WTC11 (cell line): ENCODE measurements at regions not wholly inside any gene's neighbourhood (a gene's known extent, or its start where the extent isn't known, plus 50 kb on each side); places are given as distances from the start of the nearest gene placed in this dataset.

Source experiments
- ATAC-seq: fragments of 200-7000 bp; cut with Tn5 transposase; 2 replicates; pipeline ENCODE4 v1.10.0; 2021; ENCODE audit warnings: mild to moderate bottlenecking, moderate library complexity
- CTCF ChIA-PET: fragments of 300-600 bp; sonication (Branson Sonifier 250); formaldehyde crosslinking; loops from one replicate; lab custom pipeline; 2021; ENCODE audit warnings: antibody characterized with exemption; lab: Charles Lee
- POLR2A ChIA-PET: fragments of 350-600 bp; sonication (Branson Sonifier 250); formaldehyde crosslinking; loops from one replicate; lab custom pipeline; 2021; ENCODE audit warnings: antibody characterized with exemption; lab: Charles Lee
- DNase-seq: peaks from one replicate; pipeline ENCODE4 v3.0.0; 2021; ENCODE audit warnings: low spot score
- H3K27ac Mint-ChIP-seq: 2 replicates; pipeline ENCODE4 v1.8.0; 2021; ENCODE audit warnings: mixed read lengths
- H3K27me3 Mint-ChIP-seq: 2 replicates; pipeline ENCODE4 v1.8.0; 2021; ENCODE audit warnings: low read depth, mild to moderate bottlenecking, moderate library complexity, mixed read lengths
- H3K36me3 Mint-ChIP-seq: 2 replicates; pipeline ENCODE4 v1.8.0; 2021; ENCODE audit warnings: mixed read lengths
- H3K4me1 Mint-ChIP-seq: 2 replicates; pipeline ENCODE4 v1.8.0; 2022; ENCODE audit warnings: mixed read lengths
- H3K4me3 Mint-ChIP-seq: 2 replicates; pipeline ENCODE4 v1.8.0; 2021; ENCODE audit warnings: mild to moderate bottlenecking, moderate library complexity, mixed read lengths
- H3K9me3 Mint-ChIP-seq: 2 replicates; pipeline ENCODE4 v1.8.0; 2021; ENCODE audit warnings: mixed read lengths
- AR ChIP-seq: fragments of 250-450 bp; sonication (Bioruptor Pico); IDR thresholded peaks from 2 replicates; pipeline ENCODE4 v1.9.0; 2021; ENCODE audit warnings: mild to moderate bottlenecking
- CREB1 ChIP-seq: sonication (generic); formaldehyde crosslinking; IDR thresholded peaks from 2 replicates; pipeline ENCODE4 v1.8.0; 2023; ENCODE audit warnings: mild to moderate bottlenecking, missing genetic modification reagents
- HMGA2 ChIP-seq: fragments of 250-450 bp; sonication (Bioruptor Pico); IDR thresholded peaks from 2 replicates; pipeline ENCODE4 v1.4.0; 2021; ENCODE audit warnings: mild to moderate bottlenecking, moderate library complexity
- JAZF1 ChIP-seq: fragments of 250-450 bp; sonication (Bioruptor Pico); IDR thresholded peaks from 2 replicates; pipeline ENCODE4 v1.9.0; 2021; ENCODE audit warnings: moderate library complexity, mild to moderate bottlenecking, inconsistent platforms
- KAT7 ChIP-seq: sonication (generic); formaldehyde crosslinking; IDR thresholded peaks from 2 replicates; pipeline ENCODE4 v1.8.1; 2023; ENCODE audit warnings: missing genetic modification reagents, mild to moderate bottlenecking, borderline replicate concordance
- NR2C2 ChIP-seq: sonication (generic); formaldehyde crosslinking; IDR thresholded peaks from 2 replicates; pipeline ENCODE4 v1.8.0; 2022; ENCODE audit warnings: mild to moderate bottlenecking, missing genetic modification reagents
- OVOL2 ChIP-seq: fragments of 250-450 bp; sonication (Bioruptor Pico); IDR thresholded peaks from 2 replicates; pipeline ENCODE4 v1.9.0; 2021; ENCODE audit warnings: mild to moderate bottlenecking, borderline replicate concordance
- SOX15 ChIP-seq: fragments of 250-450 bp; sonication (Bioruptor Pico); IDR thresholded peaks from 2 replicates; pipeline ENCODE4 v1.9.0; 2021; ENCODE audit warnings: mild to moderate bottlenecking
- STAT6 ChIP-seq: sonication (generic); formaldehyde crosslinking; conservative IDR thresholded peaks from 2 replicates; pipeline ENCODE4 v1.8.1; 2023; ENCODE audit warnings: mild to moderate bottlenecking, low read depth, missing genetic modification reagents, moderate library complexity
- TEAD4 ChIP-seq: sonication (generic); formaldehyde crosslinking; IDR thresholded peaks from 2 replicates; pipeline ENCODE4 v1.8.0; 2022; ENCODE audit warnings: mild to moderate bottlenecking, missing genetic modification reagents
- TP53 ChIP-seq: sonication (generic); formaldehyde crosslinking; IDR thresholded peaks from 2 replicates; pipeline ENCODE4 v1.8.1; 2023; ENCODE audit warnings: mild to moderate bottlenecking, missing genetic modification reagents
- ZBTB21 ChIP-seq: sonication (generic); formaldehyde crosslinking; IDR thresholded peaks from 2 replicates; pipeline ENCODE4 v1.8.1; 2023; ENCODE audit warnings: mild to moderate bottlenecking, missing genetic modification reagents, borderline replicate concordance
- ZNF219 ChIP-seq: sonication (generic); formaldehyde crosslinking; IDR thresholded peaks from 2 replicates; pipeline ENCODE4 v1.8.0; 2023; ENCODE audit warnings: missing genetic modification reagents, mild to moderate bottlenecking, borderline replicate concordance
- ZNF425 ChIP-seq: fragments of 250-450 bp; sonication (Bioruptor Pico); conservative IDR thresholded peaks from 2 replicates; pipeline ENCODE4 v1.9.0; 2021; ENCODE audit warnings: mild to moderate bottlenecking
- TF ChIP-seq, protein P1 (sequence below): fragments of 250-450 bp; sonication (Bioruptor Pico); IDR thresholded peaks from 2 replicates; pipeline ENCODE4 v1.9.0; 2021; ENCODE audit warnings: moderate library complexity, mild to moderate bottlenecking, inconsistent platforms, borderline replicate concordance
- TF ChIP-seq, protein P2 (sequence below): sonication (generic); formaldehyde crosslinking; IDR thresholded peaks from 2 replicates; pipeline ENCODE4 v1.8.0; 2023; ENCODE audit warnings: mild to moderate bottlenecking, missing genetic modification reagents

- H3K27me3 Mint-ChIP-seq = no peaks in the 10 kb centered on the region
- DNase-seq (no peak), ATAC-seq (no peak)
- no peak overlapping the region for H3K4me3 Mint-ChIP-seq
- CTCF ChIA-PET = no interaction called here
- TF ChIP-seq CREB1 (CRISPR knock-in tag) = no peak
- TF ChIP-seq TEAD4 (CRISPR knock-in tag) = no peak
- TF ChIP-seq TP53 (CRISPR knock-in tag) = no peak
- no peak for TF ChIP-seq HMGA2 (CRISPR knock-in tag)
- TF ChIP-seq OVOL2 (CRISPR knock-in tag) = no peak
- H3K27ac Mint-ChIP-seq = no peak overlapping the region
- H3K4me1 Mint-ChIP-seq = peaks cover 12% of the 10 kb centered on the region; the same call in 1 of the 2 replicates
- H3K36me3 Mint-ChIP-seq = peaks cover 16% of the 10 kb centered on the region
- POLR2A ChIA-PET = no interaction called here
- H3K9me3 Mint-ChIP-seq = peaks cover 68% of the 10 kb centered on the region
These were observed 255.7 kb upstream of the GRM7 start for GRCh38 chr3:6605227-6605626.

GRCh38 chr3:6608843-6609242 lies 252.1 kb upstream of the GRM7 start:
- TF ChIP-seq HMGA2 (CRISPR knock-in tag) (no peak), NR2C2 (CRISPR knock-in tag) (no peak), SOX15 (CRISPR knock-in tag) (no peak), AR (CRISPR knock-in tag) (no peak), ZNF425 (CRISPR knock-in tag) (no peak), JAZF1 (CRISPR knock-in tag) (no peak), ZNF219 (CRISPR knock-in tag) (no peak), KAT7 (no peak), STAT6 (CRISPR knock-in tag) (no peak), ZBTB21 (CRISPR knock-in tag) (no peak)
- TF ChIP-seq, protein P1, sequence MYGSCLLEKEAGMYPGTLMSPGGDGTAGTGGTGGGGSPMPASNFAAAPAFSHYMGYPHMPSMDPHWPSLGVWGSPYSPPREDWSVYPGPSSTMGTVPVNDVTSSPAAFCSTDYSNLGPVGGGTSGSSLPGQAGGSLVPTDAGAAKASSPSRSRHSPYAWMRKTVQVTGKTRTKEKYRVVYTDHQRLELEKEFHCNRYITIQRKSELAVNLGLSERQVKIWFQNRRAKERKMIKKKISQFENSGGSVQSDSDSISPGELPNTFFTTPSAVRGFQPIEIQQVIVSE (CRISPR knock-in tag) = no peak
- TF ChIP-seq, protein P2, sequence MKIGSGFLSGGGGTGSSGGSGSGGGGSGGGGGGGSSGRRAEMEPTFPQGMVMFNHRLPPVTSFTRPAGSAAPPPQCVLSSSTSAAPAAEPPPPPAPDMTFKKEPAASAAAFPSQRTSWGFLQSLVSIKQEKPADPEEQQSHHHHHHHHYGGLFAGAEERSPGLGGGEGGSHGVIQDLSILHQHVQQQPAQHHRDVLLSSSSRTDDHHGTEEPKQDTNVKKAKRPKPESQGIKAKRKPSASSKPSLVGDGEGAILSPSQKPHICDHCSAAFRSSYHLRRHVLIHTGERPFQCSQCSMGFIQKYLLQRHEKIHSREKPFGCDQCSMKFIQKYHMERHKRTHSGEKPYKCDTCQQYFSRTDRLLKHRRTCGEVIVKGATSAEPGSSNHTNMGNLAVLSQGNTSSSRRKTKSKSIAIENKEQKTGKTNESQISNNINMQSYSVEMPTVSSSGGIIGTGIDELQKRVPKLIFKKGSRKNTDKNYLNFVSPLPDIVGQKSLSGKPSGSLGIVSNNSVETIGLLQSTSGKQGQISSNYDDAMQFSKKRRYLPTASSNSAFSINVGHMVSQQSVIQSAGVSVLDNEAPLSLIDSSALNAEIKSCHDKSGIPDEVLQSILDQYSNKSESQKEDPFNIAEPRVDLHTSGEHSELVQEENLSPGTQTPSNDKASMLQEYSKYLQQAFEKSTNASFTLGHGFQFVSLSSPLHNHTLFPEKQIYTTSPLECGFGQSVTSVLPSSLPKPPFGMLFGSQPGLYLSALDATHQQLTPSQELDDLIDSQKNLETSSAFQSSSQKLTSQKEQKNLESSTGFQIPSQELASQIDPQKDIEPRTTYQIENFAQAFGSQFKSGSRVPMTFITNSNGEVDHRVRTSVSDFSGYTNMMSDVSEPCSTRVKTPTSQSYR = no peak
- TF ChIP-seq, all 79 proteins: peak for 0
- Mint-ChIP-seq H3K27ac (no peak overlapping the region), H3K36me3 (peaks cover 26% of the 10 kb centered on the region), H3K9me3 (peaks cover 74% of the 10 kb centered on the region), H3K4me1 (peaks cover 9% of the 10 kb centered on the region; the same call in 1 of the 2 replicates), H3K4me3 (no peak overlapping the region), H3K27me3 (no peaks in the 10 kb centered on the region)
- no peak for DNase-seq
- ChIA-PET POLR2A (no interaction called here), CTCF (no interaction called here)
- no peak for ATAC-seq
